NCI-H82 (cell line): ENCODE measurements at regions not wholly inside any gene's neighbourhood (a gene's known extent, or its start where the extent isn't known, plus 50 kb on each side); places are given as distances from the start of the nearest gene placed in this dataset.
"Not testable (repeated sequence)": the region's sequence is repeated elsewhere in the genome, so short reads cannot be mapped to it uniquely, and the experiment has no call there.

Experiments
- DNase-seq: peaks from one replicate; lab custom pipeline; 2025; lab: John Stamatoyannopoulos, UW

DNA sequence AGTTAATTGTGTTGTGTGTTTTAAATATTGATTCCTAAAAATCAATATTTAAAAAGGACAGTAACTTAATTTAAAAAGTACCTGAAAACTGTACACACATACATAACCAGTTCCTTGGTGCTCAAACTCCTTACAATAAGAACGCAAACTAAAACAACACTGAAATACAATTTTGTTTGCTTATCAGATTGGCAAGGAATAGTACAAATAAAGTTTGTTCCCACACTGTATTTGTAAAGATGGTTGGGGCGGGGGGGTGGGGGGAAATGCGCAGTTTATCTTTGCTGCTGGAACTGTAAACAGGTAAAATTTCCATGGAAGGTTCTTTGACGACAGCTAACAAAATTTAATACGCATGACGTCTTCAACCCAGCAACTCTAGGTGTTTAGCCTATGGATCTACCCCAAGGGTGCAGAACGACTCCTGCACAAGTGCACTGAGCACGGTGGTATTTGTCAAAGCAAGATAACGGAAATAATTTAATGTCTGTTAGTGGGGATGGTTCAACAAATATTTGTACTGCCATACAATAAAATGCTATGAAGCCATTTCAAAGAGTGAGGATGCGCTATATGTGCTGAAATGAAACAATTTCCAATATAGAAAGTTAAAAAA lies 96.5 kb downstream of the ING1 start:
- no peak for DNase-seq

DNA sequence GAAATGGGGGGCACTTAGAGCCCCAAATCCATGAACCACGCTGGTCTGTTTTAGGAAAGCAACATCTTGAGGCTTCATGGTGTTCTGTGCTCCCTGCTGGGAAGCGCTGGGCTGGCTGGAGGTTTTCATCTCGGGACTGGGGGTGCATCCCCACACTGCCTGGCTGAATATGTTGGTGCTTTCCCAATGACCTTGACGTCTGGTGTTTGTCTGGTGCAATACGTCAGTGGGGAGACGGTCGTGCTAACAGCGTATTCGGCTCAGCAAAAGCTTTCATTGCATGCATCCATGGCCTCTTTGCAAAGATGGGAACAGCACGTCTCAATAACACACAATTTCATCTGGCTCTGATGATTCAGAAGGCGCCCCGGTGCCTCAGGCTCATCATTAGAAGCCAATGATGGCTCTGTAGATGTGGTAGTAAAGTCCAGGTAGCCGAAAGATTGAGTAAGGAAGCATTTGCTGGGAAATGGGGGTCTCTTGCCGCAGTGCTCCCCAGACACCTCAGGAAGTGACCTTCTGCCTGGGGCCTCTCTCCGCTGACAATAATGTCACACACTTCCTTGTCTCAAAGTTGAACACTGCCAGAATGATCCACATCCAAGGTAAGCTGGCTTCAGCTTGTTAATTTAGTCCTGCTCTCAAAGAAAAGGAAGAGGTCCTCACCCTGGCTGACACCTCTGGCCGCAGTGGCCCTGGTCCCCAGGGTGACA lies 97.7 kb downstream of the ING1 start:
- no peak for DNase-seq

GRCh38 chr13:110811771-110812120 lies 98.2 kb downstream of the ING1 start:
- no peak for DNase-seq

GRCh38 chr13:110812121-110812868 lies 98.8 kb downstream of the ING1 start:
- no peak for DNase-seq

DNA sequence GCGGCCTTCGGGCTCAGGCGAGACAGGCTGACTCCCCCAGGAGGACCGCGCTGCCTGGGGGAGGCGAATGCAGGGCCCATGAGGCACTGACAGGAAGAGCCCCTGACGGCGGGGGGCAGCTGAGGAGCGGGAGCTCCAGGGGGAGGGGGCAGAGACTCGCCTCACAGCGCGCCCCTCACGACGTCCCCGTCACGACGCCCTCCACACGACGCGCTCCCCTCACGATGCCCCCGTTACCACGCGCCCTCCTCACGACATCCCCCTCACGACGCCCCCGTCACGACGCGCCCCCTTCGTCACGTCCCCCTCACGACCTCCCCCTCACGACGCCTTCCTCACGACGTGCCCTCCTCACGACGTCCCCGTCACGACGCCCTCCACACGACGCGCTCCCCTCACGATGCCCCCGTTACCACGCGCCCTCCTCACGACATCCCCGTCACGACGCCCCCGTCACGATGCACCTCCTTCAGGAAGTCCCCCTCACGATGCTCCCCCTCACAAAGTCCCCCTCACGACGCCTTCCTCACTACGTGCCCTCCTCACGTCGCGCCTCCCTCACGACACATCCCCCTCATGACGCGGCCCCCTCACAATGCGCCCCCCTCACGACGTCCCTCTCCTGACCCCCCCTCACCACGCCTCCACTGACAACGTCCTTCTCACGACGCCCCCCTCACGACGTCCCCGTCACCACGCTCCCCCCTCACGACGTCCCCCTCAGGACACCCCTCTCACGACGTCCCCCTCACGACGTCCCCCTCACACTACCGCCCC lies 99.6 kb downstream of the ING1 start:
- no peak for DNase-seq

DNA sequence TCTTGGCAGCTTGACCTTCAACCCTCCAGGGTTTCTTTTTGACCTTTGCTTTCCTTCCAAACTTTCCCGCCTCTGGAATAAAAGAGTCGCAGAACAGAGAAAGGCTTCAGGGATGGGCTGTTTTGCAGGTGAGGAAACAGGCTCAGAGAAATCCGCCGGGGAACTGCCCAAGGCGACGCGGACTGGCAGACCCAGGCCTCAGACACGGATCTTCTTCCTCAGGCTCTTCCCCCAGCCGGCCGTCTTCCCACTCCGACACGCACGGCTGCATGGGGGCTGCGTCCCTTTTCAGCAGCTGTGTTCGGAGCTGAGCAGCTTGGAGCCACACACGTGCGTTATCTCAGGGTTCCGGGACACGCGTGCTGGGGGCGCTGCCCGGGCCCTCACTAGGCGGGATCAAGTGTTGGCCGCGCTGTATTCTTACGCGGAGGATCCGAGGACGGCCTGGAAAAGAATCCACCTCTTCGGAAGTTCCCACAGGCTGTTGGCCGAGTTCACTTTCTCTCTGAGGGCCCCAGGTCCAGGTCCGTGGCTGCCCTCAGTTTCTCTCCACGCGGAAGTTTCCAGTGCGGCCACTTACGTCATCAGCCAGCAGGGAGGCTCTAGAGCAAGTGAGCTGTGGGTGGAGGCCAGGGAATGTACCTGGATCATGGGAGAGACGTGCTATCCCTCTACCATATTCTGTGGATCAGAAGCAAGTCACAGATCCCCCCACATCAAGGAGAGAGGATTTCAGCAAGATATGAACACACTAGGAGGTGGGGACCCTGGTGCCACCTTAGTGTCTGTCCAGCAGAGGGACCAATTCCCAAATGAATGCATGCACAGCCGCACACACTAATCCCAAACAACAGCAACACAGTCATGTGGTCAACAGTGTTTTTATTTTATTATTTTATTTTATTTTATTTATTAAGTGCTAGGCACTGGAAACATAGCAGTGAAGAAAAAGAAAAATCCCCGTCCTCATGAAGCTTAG lies 100.4 kb downstream of the ING1 start:
- peak; percentile 12 for DNase-seq

GRCh38 chr13:110815471-110816204 lies 99.2 kb downstream of the ANKRD10 start:
- no peak for DNase-seq

DNA sequence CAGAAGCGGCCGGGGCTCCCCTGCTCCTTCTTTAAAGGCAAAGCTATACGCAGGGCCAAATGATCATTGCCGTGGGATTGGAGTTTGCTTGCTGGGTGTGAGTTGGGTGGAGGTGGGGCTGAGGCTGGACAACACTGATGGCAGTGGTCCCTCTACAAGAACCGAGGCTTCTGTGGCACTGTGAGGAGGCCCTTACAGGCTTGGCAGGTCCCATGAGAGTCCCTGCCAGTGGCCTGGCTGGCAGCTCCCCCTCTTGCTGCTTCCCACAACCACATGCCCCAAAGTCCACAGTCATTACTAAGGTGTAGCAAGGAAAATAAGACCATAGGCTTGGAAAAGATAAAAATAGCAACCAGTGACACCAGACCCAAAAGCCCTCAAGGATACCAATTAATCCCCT lies 98.4 kb downstream of the ANKRD10 start:
- no peak for DNase-seq

- no peak for DNase-seq
These were observed 97.7 kb downstream of the ANKRD10 start for GRCh38 chr13:110817143-110817542.

DNA sequence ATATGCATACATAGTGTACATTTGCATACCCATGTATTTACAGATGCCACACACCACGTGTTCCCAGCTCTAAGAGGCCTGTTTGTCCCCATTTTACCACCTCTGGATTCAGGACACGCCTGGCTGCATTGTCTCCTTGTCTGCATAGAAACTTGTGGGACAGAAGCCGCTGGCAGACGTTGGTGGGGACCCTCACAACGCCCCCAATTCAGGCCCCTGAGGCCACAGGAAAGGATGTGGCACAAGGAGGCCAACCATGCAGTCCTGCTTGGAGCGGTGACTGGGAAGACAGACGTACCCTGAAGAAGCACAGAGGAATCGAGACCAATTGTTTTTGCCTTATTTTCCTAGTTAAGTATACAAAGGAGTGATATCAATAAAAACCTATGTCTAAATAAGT lies 96.1 kb downstream of the ANKRD10 start:
- no peak for DNase-seq

DNA sequence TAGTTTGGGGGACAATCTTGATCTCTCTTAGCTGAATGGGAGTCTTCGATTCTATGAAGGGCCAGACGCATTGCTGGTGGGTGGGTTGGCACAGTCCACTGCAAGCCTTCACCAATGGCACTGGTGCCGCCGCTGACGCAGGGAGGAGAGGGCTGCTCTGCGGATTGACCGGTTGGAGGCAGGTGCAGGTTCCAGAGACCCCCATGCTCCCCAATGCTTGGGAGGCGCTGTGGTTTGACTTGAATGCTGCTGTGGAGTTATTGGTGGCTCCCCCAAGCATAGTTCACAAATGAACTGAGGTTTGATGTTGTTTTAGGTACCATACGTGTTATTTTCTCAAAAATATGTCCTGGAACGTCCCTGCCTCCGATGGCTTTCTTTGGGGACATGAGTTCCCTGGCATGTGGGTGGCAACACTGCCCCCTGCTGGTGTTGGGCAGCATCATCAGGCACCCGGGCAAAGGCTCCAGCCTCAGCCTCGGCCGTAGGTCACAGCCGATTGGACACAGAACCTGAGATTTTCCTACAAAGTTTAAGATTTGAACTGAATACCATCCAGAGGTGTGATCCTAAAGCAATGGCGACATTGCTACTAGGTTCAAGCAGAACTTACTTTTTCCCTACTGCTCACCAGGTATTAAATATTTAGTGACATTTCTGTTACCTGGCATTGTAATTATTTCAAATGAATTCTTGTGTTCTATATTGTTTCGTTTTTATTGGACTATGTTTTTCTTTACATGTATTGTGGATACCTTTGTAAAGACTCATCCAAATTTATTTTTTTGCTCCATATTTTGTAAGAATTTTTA lies 95.5 kb downstream of the ANKRD10 start:
- DNase-seq, result peak; percentile 80

GRCh38 chr13:110820322-110820721 lies 94.5 kb downstream of the ANKRD10 start:
- DNase-seq, result no peak

DNA sequence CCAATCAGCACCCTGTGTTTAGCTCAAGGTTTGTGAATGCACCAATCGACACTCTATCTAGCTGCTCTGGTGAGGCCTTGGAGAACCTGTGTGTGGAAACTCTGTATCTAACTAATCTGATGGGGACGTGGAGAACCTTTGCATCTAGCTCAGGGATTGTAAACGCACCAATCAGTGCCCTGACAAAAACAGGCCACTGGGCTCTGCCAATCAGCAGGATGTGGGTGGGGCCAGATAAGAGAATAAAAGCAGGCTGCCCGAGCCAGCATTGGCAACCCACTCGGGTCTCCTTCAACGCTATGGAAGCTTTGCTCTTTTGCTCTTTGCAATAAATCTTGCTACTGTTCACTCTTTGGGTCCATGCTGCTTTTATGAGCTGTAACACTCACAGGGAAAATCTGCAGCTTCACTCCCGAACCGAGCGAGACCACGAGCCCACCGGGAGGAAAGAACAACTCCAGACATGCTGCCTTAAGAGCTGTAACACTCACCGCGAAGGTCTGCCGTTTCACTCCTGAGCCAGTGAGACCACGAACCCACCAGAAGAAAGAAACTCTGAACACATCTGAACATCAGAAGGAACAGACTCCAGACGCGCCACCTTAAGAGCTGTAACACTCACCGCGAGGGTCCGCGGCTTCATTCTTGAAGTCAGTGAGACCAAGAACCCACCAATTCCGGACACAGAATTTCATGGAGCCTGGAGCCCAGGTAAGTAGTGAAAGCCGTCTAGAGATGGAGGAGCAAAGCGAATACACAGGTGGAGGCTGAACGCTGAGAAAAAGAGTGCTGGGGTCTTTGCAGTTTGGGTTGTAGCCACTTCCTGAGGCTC lies 92.8 kb downstream of the ANKRD10 start:
- DNase-seq, result not testable (repeated sequence)

GRCh38 chr13:110822669-110822945 lies 92.3 kb downstream of the ANKRD10 start:
- DNase-seq, result no peak

DNA sequence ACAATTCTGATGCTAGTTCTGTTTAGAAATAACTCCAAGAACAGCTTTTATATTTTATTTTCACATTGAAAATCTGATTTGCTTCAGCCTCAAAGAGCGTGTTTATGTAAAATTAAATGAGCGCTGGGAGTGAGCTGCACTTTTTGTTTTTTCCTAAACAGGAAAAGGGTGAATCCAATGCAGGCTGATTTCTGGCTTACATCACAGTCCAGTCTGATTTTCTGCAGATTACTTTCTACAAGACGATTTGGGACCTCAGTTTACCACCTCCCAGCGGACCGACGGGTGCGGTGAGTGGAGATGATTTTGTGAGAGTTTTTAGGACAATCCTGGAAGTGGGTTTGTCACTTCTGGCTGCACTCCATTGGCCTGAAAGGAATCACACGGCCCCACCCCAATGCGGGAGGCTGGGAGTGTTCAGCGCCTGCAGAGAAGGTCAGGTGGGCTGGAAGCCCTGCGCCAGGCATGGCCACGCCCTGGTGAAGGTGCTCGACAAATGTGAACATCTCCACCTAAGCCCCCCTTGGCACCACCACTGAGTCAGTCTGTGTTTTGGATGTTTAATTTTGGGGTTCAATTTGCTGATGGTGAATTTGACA lies 90.1 kb downstream of the ANKRD10 start:
- DNase-seq, result no peak

- DNase-seq, result no peak
These were observed 89.4 kb downstream of the ANKRD10 start for GRCh38 chr13:110825516-110825915.

DNA sequence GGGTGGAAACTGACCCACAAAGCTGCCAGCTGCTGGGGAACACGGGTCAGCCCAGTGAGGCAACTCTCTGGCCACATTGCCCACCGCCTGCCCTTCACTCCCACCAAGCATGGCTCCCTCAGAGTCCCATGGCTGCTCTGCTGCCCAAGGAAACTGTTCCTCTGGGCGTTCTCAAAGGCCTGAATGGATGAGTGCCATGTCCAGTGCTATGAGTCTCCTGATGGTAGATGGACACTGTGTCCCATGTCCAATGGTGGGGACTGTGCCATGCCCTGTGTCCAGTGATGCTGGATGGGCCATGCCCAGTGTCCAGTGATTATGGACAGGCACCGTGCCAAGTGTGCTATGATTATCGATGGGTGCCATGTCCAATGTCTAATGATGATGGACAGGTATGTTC lies 88.8 kb downstream of the ANKRD10 start:
- DNase-seq, result no peak

DNA sequence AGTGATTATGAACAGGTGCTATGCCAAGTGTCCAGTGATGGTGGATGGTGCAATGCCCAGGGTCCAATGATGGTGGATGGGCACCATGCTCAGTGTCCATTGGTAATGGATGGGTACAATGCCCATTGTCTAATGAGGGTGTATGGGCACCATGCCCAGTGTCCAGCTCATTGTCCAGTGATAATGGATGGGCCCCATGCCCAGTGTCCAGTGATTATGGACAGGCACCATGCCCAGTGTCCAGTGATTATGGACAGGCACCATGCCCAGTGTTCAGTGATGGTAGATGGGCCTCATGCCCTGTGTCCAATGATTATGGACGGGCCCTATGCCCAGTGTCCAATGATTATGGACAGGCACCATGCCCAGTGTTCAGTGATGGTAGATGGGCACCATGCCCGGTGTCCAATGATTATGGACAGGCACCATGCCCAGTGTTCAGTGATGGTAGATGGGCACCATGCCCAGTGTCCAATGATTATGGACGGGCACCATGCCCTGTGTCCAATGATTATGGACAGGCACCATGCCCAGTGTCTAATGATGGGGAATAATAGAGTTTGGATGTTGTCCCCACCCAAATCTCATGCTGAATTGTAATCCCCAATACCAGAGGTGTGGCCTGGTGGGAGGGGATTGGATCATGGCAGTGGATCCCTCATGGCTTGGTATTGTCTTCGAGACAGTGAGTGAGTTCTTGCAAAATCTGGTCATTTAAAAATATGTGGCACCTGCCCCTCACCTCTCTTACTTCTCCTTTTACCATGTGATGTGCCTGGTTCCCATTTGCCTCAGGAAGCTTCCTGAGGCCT lies 87.8 kb downstream of the ANKRD10 start:
- no peak for DNase-seq
